Ishikawa (cell line): ENCODE measurements at regions not wholly inside any gene's neighbourhood (a gene's known extent, or its start where the extent isn't known, plus 50 kb on each side); places are given as distances from the start of the nearest gene placed in this dataset.

ENCODE experiments used
- CEBPB ChIP-seq: IDR thresholded peaks from 2 replicates; pipeline ENCODE4 v1.6.1; 2012
- EGR1 ChIP-seq: IDR thresholded peaks from 2 replicates; pipeline ENCODE4 v1.6.1; 2012
- EP300 ChIP-seq: IDR thresholded peaks from 2 replicates; pipeline ENCODE4 v1.6.1; 2012; ENCODE audit warnings: borderline replicate concordance
- NFIC ChIP-seq: IDR thresholded peaks from 2 replicates; pipeline ENCODE4 v1.6.1; 2012
- RAD21 ChIP-seq: IDR thresholded peaks from 2 replicates; pipeline ENCODE4 v1.6.1; 2012; ENCODE audit warnings: low read depth
- TAF1 ChIP-seq: IDR thresholded peaks from 2 replicates; pipeline ENCODE4 v1.6.1; 2012; ENCODE audit warnings: low read depth, mild to moderate bottlenecking
- TEAD4 ChIP-seq: IDR thresholded peaks from 2 replicates; pipeline ENCODE4 v1.6.1; 2012
- ZBTB7A ChIP-seq: IDR thresholded peaks from 2 replicates; pipeline ENCODE4 v1.6.1; 2012; ENCODE audit warnings: low read depth
- TF ChIP-seq, protein P1 (sequence below): IDR thresholded peaks from 2 replicates; pipeline ENCODE4 v1.6.1; 2012
- TF ChIP-seq, protein P2 (sequence below): IDR thresholded peaks from 2 replicates; pipeline ENCODE4 v1.6.1; 2012

GRCh38 chr1:95790136-95790535 is 556.1 kb downstream of the RWDD3 start:
- no peak for TF ChIP-seq CEBPB
- TF ChIP-seq RAD21, result no peak
- TF ChIP-seq, protein P1, sequence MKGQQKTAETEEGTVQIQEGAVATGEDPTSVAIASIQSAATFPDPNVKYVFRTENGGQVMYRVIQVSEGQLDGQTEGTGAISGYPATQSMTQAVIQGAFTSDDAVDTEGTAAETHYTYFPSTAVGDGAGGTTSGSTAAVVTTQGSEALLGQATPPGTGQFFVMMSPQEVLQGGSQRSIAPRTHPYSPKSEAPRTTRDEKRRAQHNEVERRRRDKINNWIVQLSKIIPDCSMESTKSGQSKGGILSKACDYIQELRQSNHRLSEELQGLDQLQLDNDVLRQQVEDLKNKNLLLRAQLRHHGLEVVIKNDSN, result no peak
- no peak for TF ChIP-seq EP300
- no peak for TF ChIP-seq TEAD4
- no peak for TF ChIP-seq NFIC
- no peak for TF ChIP-seq EGR1
- no peak for TF ChIP-seq ZBTB7A
- no peak for TF ChIP-seq TAF1
- TF ChIP-seq, protein P2, sequence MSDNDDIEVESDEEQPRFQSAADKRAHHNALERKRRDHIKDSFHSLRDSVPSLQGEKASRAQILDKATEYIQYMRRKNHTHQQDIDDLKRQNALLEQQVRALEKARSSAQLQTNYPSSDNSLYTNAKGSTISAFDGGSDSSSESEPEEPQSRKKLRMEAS, result no peak
